Ishikawa (cell line): ENCODE measurements at regions not wholly inside any gene's neighbourhood (a gene's known extent, or its start where the extent isn't known, plus 50 kb on each side); places are given as distances from the start of the nearest gene placed in this dataset.

Source experiments
- CEBPB ChIP-seq: IDR thresholded peaks from 2 replicates; pipeline ENCODE4 v1.6.1; 2012
- CREB1 ChIP-seq: IDR thresholded peaks from 2 replicates; pipeline ENCODE4 v1.6.1; 2012; ENCODE audit warnings: low read depth
- EGR1 ChIP-seq: IDR thresholded peaks from 2 replicates; pipeline ENCODE4 v1.6.1; 2012
- EP300 ChIP-seq: IDR thresholded peaks from 2 replicates; pipeline ENCODE4 v1.6.1; 2012; ENCODE audit warnings: borderline replicate concordance
- NFIC ChIP-seq: IDR thresholded peaks from 2 replicates; pipeline ENCODE4 v1.6.1; 2012
- TAF1 ChIP-seq: IDR thresholded peaks from 2 replicates; pipeline ENCODE4 v1.6.1; 2012; ENCODE audit warnings: low read depth, mild to moderate bottlenecking
- TEAD4 ChIP-seq: IDR thresholded peaks from 2 replicates; pipeline ENCODE4 v1.6.1; 2012
- ZBTB7A ChIP-seq: IDR thresholded peaks from 2 replicates; pipeline ENCODE4 v1.6.1; 2012; ENCODE audit warnings: low read depth

DNA sequence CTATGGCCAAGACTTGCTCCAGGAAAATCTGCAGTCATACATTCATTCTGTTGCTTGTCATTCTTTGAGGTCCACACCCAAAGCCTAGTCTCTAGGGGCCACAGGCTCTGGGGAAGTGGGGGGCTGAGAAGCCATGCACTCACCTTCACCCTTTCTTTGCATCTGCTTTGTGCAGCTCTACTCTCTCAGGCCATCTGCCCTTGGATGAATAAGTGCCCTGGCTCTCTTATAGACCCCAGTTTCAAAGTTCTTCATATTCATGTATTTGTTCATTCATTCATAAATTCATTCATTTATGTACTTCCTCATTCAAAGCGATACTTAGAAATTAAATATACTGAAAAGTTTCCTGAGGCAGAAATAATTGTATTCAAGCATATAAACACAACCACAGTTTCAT is 130.3 kb upstream of the FAM98A start:
- TF ChIP-seq EP300 (no peak), CREB1 (no peak), TEAD4 (no peak), ZBTB7A (no peak), CEBPB (no peak), TAF1 (no peak), EGR1 (no peak), NFIC (no peak)
